GM21526 (cell line): ENCODE measurements at regions not wholly inside any gene's neighbourhood (a gene's known extent, or its start where the extent isn't known, plus 50 kb on each side); places are given as distances from the start of the nearest gene placed in this dataset.

ENCODE experiments used
- ATAC-seq: cut with Tn5 transposase; IDR thresholded peaks from one replicate; pipeline ENCODE4 v1.9.1; 2021; ENCODE audit warnings: moderate library complexity; ENCODE audit not compliant: unreplicated experiment, low FRiP score

- ATAC-seq, result no peak
These were observed 239.7 kb upstream of the AGA start for GRCh38 chr4:177681902-177682301.

GRCh38 chr4:177687117-177687516, 244.9 kb upstream of the AGA start:
- ATAC-seq, result no peak

GRCh38 chr4:177692907-177693306, 250.7 kb upstream of the AGA start:
- no peak for ATAC-seq

- no peak for ATAC-seq
These were observed 254.3 kb upstream of the AGA start for GRCh38 chr4:177696438-177696966.

GRCh38 chr4:177699365-177700213, 257.4 kb upstream of the AGA start:
- no peak for ATAC-seq

GRCh38 chr4:177706916-177707315, 264.7 kb upstream of the AGA start:
- no peak for ATAC-seq

GRCh38 chr4:177713454-177713853, 271.2 kb upstream of the AGA start:
- ATAC-seq, result no peak

- ATAC-seq, result no peak
These were observed 275.2 kb upstream of the AGA start for GRCh38 chr4:177717407-177717806.

- no peak for ATAC-seq
These were observed 276.3 kb upstream of the AGA start for GRCh38 chr4:177718514-177718913.

GRCh38 chr4:177726111-177726510, 283.9 kb upstream of the AGA start:
- no peak for ATAC-seq

- no peak for ATAC-seq
These were observed 286.3 kb upstream of the AGA start for GRCh38 chr4:177728361-177729152.

- no peak for ATAC-seq
These were observed 287.4 kb upstream of the AGA start for GRCh38 chr4:177729681-177730080.

- no peak for ATAC-seq
These were observed 295.2 kb upstream of the AGA start for GRCh38 chr4:177737387-177737940.

GRCh38 chr4:177740563-177740962, 298.3 kb upstream of the AGA start:
- ATAC-seq, result peak; percentile 77

- ATAC-seq, result no peak
These were observed 317.5 kb upstream of the AGA start for GRCh38 chr4:177759729-177760128.

- no peak for ATAC-seq
These were observed 319.5 kb upstream of the AGA start for GRCh38 chr4:177761692-177762091.

- ATAC-seq, result no peak
These were observed 326.9 kb upstream of the AGA start for GRCh38 chr4:177769155-177769554.

- no peak for ATAC-seq
These were observed 328.5 kb upstream of the AGA start for GRCh38 chr4:177770776-177771175.

GRCh38 chr4:177771645-177772044, 329.4 kb upstream of the AGA start:
- ATAC-seq, result no peak

GRCh38 chr4:177778623-177779022, 336.4 kb upstream of the AGA start:
- ATAC-seq, result peak; percentile 75

GRCh38 chr4:177785000-177785399, 342.8 kb upstream of the AGA start:
- no peak for ATAC-seq
